AML-193 (cell line): ENCODE measurements at regions not wholly inside any gene's neighbourhood (a gene's known extent, or its start where the extent isn't known, plus 50 kb on each side); places are given as distances from the start of the nearest gene placed in this dataset.
A peak's percentile ranks its signal among the peaks of the same experiment; 100 is the strongest.

Experiments used
- DNase-seq, 2 experiments: peaks; one replicate each; lab custom pipeline; 2025; lab: John Stamatoyannopoulos, UW

DNA sequence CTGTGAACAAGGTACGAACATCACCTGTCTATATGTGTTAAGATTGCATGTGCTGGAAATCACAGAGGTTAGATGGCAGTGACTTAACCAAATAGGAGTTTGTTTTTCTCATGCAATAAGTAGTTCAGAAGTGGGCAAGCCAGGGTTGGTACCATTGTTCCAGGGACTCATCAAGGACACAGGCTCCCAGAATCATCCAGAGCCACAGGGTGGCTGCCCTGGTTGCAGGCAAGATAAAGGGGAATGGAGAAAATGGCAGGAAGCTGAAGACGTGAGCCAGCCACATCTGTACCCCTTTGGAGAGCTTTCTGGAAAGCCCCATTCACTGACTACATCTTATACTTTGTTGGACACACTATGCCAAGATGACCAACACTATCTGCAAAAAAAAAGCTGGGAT, 126.0 kb upstream of the IL12B start:
- no peak for DNase-seq

DNA sequence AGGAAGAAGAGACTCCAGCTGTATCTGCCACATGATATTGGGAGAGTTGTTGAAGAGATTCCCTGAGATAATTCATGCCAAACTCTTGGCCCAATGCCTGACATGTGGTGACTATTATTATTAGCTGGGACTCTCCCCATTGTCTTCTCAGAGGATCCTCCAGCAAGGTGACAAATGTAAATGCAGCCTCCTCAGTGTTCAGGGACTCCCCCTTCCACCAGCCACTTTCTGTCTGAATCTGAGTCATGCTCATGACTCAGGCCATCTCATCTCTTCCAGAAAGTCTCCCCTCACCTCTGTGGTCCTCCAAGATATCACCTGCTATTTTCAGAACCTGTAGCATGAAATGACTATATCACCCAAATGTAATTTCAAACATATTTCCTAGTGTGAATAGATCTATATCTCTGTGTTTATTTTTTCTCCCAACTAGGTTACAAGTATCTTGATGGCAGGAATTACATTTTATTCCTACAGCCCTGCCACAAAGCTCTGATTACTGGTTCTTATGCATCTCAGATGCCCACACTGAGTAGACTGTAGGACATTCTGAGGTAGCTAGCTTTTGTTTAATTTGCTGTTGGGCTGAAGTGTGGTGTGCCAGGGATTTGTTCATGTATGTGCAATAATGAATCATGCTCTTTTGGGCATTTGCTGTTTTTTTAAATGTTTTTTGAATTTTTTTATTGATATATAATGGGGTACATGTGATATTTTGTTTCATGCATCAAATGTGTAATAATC, 126.6 kb upstream of the IL12B start:
- DNase-seq = no peak

DNA sequence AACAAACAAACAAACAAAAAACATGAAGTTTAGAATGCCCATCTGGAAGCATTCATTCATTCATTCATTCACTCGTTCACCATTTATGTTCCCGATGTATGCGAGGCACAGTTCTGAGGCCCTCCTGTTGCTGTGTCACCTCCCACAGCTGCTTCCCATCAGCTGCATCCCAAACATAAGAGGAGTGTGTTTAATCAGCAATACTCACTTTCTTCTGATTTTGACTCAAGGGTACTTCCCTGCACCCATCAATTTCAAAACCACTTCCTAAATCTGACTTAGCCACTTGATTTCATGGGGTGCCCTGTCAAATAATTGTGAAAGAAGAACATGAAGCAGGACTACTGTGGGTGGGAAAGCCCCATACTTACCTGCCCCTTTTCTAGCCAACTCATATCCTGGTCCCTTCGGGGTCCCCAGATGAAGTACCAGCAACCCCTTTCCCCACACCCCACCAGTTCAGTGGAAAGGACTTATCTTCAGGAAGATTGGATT, 128.0 kb upstream of the IL12B start:
- peak; percentile 5 to 15 for DNase-seq

DNA sequence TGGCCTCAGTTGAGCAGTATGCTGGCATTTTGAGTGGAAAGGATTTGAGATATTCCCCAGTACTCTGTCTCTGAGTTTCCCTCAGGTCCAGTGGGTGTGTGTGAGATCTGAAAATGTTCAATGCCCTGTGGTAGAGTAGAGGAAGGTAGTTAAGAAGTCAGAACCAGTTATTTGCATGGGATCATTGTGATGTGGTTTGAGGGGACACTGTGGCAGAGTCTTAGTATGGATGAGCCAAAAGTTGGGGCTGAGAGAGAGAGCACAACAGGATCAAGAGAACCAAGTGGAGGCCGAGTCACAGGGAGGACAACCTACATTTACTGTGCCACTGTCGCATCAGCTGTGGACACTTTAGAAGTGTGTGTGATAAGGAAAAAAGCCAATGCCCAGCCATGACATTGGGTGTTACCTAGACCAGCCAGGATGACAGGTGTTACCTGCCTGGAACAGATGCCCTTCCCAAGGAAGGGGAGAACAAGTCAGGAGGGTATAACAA, 128.9 kb upstream of the IL12B start:
- no peak for DNase-seq

DNA sequence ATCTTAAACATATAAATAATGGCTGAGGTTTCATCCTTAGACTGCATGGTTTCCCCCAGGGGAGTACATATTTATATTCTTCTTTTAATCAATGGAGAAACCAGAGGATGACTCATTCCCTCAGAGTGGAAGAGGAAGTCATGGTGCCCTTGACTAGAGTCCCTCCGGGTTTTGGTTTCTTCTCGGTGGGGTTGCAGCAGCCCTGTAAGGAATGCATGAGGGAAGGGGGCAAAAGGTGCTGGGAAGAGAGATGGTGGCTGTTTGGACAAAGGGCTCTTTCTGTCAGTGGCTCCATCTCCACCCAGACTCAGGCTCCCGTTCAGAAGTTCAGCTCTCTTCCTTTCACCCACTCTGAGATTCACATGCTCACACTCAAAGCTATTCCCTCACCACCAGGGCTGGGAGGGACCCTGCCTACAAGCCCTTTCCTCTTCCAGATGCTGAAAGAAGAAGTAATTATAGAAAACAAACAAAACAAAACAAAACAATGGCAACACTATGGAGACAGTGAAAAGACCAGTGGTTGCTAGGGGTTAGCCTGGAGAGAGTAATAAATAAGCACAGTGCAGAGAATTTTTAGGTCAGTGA, 129.8 kb upstream of the IL12B start:
- peak; percentile 2 to 13 for DNase-seq

DNA sequence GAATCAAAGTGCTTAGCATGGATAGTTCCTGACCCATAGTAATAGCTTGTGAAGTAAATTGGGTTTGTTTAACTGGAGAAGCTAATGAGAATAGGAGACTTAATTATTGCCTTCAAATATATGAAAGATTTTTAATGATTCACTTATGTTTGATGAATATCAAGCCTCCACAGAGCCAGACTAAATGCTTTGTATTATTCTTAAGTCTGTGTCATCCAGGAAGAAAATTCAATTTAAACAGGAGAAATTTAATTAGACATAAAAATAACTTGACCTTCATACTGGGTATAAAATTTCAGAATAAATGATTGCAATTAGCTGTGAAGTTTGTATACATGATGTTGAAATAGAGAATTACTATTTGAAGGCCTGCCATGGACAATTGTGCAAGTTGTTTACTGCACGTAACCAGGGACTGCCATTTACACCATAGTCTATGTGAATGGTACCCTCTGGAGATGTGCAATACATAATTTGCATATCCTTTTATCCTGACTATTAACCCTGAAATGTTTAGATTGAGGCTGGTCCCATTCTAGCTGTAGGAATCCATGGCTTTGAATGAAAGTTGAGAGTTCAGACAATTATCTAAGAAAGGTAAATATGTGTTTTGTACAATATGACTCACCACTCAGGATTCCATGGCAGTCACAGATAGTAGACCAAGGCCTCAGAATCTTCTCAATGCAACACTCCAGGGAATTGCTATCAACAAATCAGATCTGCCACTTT, 133.5 kb upstream of the IL12B start:
- DNase-seq = no peak

DNA sequence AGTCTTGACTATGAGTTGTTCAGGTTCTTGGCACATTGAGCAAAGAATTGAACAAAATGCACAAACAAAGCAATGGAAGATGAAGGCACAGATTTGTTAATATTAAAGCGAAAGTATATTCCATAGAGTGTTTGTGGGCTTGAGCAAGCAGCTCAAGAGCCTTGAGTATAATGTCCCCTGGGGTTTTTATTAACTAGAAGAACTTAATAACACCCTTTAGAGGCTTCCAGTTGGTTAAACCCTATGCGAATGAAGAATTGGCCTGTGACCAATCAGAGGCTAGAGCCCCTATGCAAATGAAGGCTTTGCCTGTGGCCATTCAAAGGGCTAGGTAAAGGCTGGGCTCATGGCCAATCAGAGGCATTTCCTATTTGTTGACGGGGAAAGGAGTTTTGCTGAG, 135.3 kb upstream of the IL12B start:
- DNase-seq = no peak

DNA sequence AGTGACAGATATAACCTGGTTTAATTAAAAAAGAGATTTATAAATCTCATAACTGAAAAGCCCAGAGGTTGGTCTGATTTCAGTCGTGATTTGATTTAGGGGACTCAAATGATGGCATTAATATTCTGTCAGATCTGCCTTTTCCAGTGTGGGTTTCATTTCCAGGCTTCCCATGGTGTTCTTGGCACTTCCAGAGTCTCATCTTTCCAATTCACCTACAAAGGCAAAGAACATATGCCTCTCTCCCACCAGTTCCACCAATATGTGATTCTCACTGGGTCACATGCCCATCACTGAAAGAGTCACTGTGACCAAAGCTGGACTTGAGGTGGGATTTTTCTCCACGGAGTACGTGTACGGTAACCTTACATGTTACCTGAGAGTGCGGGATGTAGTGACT, 137.4 kb upstream of the IL12B start:
- no peak for DNase-seq

DNA sequence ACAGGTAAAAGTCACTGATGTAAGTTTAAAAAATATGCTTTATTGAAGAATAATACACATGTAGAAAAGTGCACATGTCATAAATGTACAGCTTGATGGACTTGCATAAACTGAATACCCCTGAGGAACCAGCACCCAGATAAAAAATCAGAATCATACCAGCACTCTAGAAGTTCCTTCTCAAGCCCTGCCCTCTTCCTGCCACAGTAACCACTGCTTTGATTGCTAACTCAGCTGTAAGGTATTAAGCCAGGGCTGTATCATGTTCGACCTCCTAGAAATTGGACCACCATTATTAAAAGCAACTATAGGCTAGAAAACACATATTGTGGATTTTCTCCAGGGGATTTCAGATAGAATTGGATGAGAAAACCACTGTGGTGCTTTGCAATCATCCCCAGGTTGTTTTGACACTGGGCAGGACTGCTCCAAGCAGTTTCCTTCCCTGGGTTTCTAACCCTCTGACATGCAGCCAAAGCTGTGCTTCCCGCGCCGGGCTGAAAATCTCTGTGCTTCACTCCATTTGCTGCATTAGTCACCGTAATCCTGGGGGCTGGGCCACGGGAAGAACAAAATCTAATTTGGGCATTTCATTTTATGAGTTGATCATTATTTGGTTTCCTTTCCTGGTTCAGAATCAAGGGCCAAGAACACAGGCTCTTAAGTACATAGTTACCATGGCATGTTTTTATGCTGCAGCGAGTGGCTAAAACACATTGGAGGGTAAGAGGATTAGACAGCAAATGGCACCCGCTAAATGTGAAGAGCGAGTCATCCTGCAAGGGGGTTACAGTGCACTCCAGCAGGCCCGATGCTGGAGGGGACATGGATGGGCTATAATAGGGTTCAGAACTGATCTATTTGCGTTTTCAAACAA, 139.4 kb upstream of the IL12B start:
- DNase-seq = no peak

DNA sequence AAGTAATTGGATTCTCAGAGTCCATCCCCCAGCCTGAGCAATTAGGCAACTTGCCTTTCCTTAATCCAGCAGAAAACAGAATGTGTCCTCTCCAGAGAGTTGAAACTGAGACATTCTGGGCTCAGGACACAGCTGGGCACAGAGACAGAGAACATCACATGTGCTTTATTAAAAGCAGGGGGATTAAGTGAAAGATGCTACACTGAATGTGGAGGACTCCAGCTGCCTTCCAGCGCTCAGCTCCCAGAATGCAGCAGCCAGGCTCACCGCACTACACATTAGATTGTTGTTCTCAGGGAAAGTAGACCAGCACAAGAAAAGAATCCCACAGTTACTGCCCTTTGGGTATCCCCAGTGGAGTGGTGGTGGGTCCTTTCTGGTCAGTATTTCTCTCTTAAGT, 141.6 kb upstream of the IL12B start:
- no peak for DNase-seq

DNA sequence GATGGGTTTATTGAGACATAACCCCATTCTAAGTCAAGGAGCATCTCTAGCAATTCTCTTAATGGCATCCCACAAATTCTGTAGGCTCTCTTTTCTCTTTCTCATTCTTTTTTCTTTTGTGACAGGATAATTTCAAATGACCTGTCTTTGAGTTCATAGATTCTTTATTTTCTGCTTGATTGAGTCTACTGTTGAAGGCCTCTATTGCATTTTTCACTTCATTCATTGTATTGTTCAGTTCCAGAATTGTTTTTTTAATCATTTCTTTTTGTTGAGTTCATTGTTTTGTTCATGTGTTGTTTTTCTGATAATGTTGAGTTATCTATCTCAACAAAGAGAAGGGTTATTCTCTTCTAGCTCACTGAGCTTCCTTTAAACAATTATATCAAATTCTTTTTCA, 144.7 kb upstream of the IL12B start:
- DNase-seq = no peak

DNA sequence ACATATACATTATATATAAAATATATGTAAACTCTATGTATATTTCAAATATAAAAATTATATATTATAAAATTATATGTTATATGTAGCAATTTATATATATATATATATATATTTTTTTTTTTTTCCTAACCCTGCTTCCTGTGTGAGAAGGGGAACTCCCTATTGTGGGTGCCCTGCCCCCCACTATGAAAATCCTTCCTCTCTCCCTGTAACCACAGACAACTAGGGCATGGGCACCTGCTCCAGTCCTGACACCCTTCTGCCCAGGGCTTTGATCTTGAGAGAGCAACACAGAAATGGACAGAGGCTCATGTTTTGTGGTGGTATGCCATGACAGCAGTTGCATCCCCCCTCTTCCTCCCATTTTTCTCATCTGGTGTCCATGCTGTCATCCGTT, 148.7 kb upstream of the IL12B start:
- peak; percentile 3 to 16 for DNase-seq

DNA sequence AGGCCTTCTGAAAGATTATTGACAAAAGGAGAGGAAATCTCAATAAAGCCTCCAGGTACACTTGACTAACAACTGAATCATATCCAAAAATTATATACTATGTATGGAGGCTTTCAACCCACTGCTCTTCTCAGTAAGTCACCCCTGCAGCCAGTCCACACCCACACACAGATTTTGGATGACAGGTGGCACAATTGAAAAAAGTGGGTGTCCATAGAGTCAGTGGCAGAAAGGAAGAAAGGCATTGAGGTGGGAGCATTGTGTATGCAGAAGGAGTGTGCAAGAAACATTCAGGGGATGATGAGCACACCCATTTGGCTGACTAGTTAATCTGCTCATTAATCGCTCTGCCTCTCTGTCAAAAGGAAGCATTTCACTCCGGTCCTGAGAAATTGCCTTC, 150.6 kb upstream of the IL12B start:
- DNase-seq = no peak

DNA sequence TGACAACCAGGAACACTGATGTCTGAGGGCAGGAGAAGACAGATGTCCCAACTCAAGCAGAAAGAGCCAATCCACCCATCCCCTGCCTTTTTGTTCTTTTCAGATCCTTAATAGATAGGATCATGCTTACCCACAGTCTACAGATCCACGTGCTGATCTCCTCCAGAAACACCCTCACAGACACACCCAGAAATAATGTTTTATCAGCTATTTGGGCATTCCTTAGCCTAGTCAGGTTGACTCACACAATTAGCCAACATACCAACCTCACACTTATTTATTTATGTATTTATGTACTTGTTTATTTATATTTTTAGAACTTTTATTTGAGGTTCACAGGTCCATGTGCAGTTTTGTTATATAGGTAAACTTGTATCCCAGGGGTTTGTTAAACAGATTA, 151.5 kb upstream of the IL12B start:
- no peak for DNase-seq

DNA sequence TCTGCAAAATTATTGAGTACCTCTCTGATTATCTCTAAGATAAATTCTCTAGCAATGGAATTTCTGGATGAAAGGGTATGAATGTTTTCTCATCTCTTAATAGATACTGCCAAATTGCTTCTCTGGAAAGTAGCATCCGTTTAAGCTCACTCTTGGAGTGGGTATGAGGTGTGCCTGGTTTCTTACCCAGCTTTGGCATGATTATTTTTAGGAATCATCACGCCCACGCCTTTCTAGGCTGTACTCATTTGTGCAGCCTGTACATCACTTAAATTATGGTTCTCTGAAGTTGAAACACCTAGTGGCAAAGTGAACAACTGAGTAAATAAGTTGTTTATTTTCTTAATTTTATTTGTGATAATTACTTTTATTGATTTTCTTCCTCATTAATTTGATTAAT, 156.5 kb upstream of the IL12B start:
- DNase-seq = no peak

DNA sequence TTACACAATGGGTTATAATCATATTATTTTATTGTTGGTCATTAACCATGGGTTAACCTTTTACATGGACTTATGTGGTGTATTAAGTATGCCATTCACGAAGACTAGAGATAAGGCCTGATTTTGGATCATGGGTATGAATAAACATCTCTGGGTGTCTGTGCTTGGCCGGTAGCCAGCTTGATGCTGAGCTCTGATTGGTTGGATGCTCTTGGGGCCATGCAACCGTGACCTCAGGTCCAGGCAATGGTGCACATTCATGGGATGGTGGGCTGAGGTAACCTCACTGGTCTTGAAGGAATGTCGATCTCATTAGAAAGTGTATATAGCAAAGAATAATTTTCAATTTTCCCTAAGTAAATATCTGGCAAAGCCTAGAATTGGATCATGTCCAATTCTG, 158.2 kb upstream of the IL12B start:
- DNase-seq = no peak

DNA sequence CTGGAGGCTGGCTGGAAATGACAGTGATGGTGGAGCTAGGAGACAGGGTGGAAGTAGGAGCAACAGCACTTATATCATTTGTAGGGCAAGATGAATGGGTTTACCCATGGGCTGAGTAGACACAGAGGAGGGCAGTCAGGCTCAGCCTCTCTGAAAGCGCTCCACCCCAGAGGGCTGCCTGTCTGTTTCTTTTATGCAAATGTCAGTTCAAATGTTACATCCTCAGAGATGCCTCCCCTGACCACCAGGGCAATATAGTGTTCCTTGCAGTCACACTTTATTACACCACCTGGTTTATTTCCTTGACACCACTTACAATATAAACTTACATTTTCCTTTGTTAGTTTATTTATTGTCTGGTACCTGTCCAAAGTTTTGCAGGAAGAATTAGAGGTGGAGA, 159.5 kb upstream of the IL12B start:
- DNase-seq = no peak

DNA sequence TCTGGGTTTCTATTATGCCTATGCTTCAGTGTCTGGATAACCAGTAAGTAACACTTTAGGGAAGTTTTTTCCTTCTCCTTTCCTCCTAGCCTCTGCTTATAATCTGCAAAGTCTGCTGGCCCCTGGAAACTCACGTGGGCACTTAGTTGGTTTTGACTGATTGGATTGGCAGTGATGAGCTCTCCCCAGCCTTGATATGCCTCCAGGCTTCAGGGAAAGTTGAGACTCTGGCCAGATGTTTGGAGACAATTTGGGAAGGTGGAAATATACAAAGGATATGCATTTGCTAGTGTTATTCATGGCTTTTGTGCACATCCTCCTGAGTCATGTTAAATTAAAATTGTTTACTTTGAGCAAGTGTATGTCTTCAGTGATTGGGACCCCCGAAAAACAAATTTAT, 160.2 kb upstream of the IL12B start:
- DNase-seq = no peak

DNA sequence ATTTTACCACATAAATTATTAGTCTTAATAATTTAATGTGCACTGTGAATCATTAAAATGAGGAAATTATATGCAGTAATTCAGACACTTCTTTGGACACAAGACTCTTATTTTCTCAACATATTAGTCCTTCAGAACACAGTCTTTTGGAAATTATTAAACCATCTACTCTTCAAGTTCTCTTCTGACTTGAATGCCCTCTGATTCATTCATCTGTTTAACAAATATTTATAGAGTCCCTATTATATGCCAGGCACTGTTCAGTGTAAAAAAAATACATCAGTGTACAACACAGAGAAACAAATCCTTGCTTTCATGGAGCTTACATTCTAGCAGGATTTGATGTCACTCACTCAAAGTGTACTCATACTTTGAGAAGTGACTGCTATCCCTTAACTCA, 163.4 kb upstream of the IL12B start:
- DNase-seq = no peak

DNA sequence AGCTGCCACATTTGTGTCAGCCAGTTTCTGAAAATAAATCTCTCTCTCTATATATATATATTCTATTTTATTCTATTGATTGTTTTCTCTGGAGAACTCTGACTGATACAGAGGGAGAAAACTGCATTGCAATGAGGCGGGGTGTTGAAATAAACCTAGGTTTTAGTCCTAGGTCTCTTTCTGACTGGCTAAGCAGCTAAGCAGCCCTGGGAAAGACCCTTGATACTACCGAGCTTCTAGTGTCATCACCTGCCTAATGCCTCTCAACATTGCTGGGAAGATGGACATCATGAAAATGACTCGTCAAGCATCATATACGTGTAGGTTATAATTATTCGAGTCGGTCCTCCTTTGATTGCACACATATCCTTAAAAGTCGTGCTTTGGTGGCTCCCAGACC, 166.5 kb upstream of the IL12B start:
- no peak for DNase-seq

DNA sequence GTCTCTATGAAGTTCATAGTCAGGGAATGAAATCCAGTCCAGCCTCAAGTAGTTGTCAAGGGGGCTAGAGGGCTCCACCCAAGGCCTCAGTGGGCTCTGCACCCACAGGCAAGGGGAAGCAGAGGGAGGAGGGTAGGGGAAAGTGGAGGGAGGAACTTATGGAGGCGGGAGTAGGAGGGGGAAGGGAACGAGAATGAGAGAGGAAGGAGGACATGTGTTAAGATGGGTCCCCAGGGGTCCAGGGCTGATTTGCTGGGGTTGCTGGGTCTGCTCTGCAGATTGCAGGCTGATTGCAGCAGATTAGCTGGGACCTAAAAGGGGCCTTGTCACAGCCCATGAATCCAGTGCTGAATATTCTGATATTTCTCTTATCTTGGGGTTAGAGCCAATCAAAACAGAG, 166.9 kb upstream of the IL12B start:
- no peak for DNase-seq

DNA sequence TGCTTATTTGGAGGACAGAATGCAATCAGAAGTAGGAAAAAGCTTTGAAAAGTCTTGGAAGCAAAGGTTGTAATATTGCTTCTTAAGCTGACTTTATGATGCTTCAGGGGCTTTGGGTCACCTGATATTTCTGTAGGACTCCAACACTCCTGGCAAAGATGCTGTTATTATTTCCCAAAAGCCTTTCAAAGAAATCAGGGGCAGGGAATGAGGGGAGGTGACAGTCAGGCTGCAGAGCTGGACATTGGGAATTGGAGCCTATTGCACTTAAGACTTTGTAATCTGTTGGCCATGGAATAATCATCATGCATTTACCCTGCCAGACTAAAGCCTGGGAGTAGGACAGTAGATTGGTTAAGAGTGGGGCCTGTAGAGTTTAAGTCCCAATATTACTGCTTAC, 168.3 kb upstream of the IL12B start:
- no peak for DNase-seq
